ENCODE measurements at regions not wholly inside any gene's neighbourhood (a gene's known extent, or its start where the extent isn't known, plus 50 kb on each side); places are given as distances from the start of the nearest gene placed in this dataset.

DNA sequence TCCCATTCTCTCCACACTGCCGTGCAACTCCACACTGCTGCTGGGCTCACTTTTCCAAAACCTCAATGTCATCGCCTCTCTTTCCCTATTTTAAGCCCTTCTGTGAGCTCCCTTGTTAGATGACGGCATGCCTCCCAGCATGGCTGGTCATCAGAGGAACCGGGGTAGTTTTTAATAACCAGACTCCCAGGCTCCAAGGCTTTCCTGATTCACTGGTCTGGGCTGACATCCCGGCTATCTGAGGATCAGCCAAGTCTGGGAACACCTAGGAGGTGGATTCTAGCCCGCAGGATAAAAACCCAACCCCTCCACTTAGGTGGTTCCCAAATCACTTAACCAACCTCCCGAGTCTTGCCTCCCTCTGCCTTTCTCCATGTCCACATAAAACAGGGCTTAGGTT lies 295.4 kb upstream of the FZD8 start:
- Histone ChIP-seq H3K79me2 (ENCODE audit: control insufficient read depth, insufficient read depth, low read length) (no peaks in the 10 kb centered on the region), H3K27ac (ENCODE audit: insufficient read depth, low read depth, low read length) (no peak overlapping the region), H3K27me3 (ENCODE audit: control insufficient read depth in 2 of 2, insufficient read depth in 2 of 2, low read length in 2 of 2) (peaks cover 0 to 6% of the 10 kb centered on the region in 2 experiments), H3K4me1 (ENCODE audit: control insufficient read depth, extremely low read depth, insufficient read depth, low read length) (no peaks in the 10 kb centered on the region), H3K9me3 (replicated peaks; ENCODE audit: control insufficient read depth, insufficient read depth, low read length) (no peaks in the 10 kb centered on the region), H3K4me3 (replicated peaks in 1 of 3; ENCODE audit: insufficient read depth in 1 of 3, low read depth in 1 of 3, low read length in 3 of 3) (no peak overlapping the region), H3K4me2 (ENCODE audit: insufficient read depth, low read length) (no peak overlapping the region), H2AFZ (ENCODE audit: low read depth, low read length) (no peak overlapping the region), H3K36me3 (ENCODE audit: control insufficient read depth in 2 of 2, extremely low read depth in 1 of 2, insufficient read depth in 2 of 2, low read length in 2 of 2) (no peaks in the 10 kb centered on the region), H3K9me1 (replicated peaks; ENCODE audit: control insufficient read depth, extremely low read depth, insufficient read depth, low read length) (no peaks in the 10 kb centered on the region), H4K20me1 (replicated peaks; ENCODE audit: control insufficient read depth, extremely low read depth, insufficient read depth, low read length) (no peaks in the 10 kb centered on the region), H3K9ac (replicated peaks; ENCODE audit: extremely low read depth, insufficient read depth, low read length) (no peak overlapping the region)
- intact Hi-C loops (cut with micrococcal nuclease) (no loop called here), dilution Hi-C loops (cut with MboI; ENCODE audit: extremely low pct_ligation_motif_present, low sequenced_read_pairs) (no loop called here)
- BruUV-seq (replicated peaks), result no TSS peak
- TF ChIP-seq, protein P1, sequence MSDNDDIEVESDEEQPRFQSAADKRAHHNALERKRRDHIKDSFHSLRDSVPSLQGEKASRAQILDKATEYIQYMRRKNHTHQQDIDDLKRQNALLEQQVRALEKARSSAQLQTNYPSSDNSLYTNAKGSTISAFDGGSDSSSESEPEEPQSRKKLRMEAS (IDR thresholded peaks at IDR 0.05; ENCODE audit: insufficient read depth, insufficient read length), result no peak
- no peak for TF ChIP-seq MYC (IDR thresholded peaks at IDR 0.05; ENCODE audit: low read depth, low read length)
- TF ChIP-seq POLR2A (IDR thresholded peaks at IDR 0.05; ENCODE audit: low read depth, low read length), result no peak
- no peak for TF ChIP-seq FOS (IDR thresholded peaks at IDR 0.05; ENCODE audit: borderline replicate concordance, insufficient read depth, low read length)
- TF ChIP-seq JUN (IDR thresholded peaks at IDR 0.05; ENCODE audit: borderline replicate concordance, insufficient read depth, insufficient read length, low read depth), result no peak
- TF ChIP-seq, protein P2, sequence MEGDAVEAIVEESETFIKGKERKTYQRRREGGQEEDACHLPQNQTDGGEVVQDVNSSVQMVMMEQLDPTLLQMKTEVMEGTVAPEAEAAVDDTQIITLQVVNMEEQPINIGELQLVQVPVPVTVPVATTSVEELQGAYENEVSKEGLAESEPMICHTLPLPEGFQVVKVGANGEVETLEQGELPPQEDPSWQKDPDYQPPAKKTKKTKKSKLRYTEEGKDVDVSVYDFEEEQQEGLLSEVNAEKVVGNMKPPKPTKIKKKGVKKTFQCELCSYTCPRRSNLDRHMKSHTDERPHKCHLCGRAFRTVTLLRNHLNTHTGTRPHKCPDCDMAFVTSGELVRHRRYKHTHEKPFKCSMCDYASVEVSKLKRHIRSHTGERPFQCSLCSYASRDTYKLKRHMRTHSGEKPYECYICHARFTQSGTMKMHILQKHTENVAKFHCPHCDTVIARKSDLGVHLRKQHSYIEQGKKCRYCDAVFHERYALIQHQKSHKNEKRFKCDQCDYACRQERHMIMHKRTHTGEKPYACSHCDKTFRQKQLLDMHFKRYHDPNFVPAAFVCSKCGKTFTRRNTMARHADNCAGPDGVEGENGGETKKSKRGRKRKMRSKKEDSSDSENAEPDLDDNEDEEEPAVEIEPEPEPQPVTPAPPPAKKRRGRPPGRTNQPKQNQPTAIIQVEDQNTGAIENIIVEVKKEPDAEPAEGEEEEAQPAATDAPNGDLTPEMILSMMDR (IDR thresholded peaks at IDR 0.05; ENCODE audit: extremely low read depth in 1 of 2, insufficient read depth in 1 of 2, low read depth in 1 of 2, low read length in 2 of 2), result no peak
- TF ChIP-seq GATA2 (IDR thresholded peaks at IDR 0.05; ENCODE audit: insufficient read depth, insufficient read length, low read depth, low read length), result no peak
- TF ChIP-seq EZH2 (IDR thresholded peaks at IDR 0.05; ENCODE audit: borderline replicate concordance, low read depth, low read length, severe bottlenecking), result no peak
- no peak for TF ChIP-seq POLR2AphosphoS5 (IDR thresholded peaks at IDR 0.05; ENCODE audit: insufficient read depth, low read depth, low read length)
- no peak for FAIRE-seq
- POLR2A ChIA-PET, result no interaction called here
- DNase-seq (ENCODE audit: low read depth, low spot score), result no peak
- CTCF ChIA-PET, result no interaction called here

Data from endothelial cell of umbilical vein (primary cell).